ENCODE measurements at regions not wholly inside any gene's neighbourhood (a gene's known extent, or its start where the extent isn't known, plus 50 kb on each side); places are given as distances from the start of the nearest gene placed in this dataset.

GRCh38 chr5:74037321-74037720 is 411.3 kb downstream of the ARHGEF28 start:
- H3K4me3 Mint-ChIP-seq = no peak overlapping the region
- no peaks in the 10 kb centered on the region for H3K27me3 Mint-ChIP-seq
- no peak overlapping the region for H3K27ac Mint-ChIP-seq
- H3K36me3 Mint-ChIP-seq = no peaks in the 10 kb centered on the region
- H3K9me3 Mint-ChIP-seq = no peaks in the 10 kb centered on the region
- TF ChIP-seq CTCF (conservative IDR thresholded peaks at IDR 0.05) = no peak
- no peak for DNase-seq (ENCODE audit: extremely low spot score, unreplicated experiment)
- peaks cover 41% of the 10 kb centered on the region for H3K4me1 Mint-ChIP-seq (ENCODE audit: unreplicated experiment)

- DNase-seq (ENCODE audit: extremely low spot score, unreplicated experiment) = no peak
- peak; percentile 64 for TF ChIP-seq CTCF (conservative IDR thresholded peaks at IDR 0.05)
- no peaks in the 10 kb centered on the region for H3K27me3 Mint-ChIP-seq
- peaks cover 38% of the 10 kb centered on the region for H3K4me1 Mint-ChIP-seq (ENCODE audit: unreplicated experiment)
- H3K9me3 Mint-ChIP-seq = peaks cover under 1% of the 10 kb centered on the region
- H3K36me3 Mint-ChIP-seq = no peaks in the 10 kb centered on the region
- H3K4me3 Mint-ChIP-seq = peak overlapping the region; percentile 27
- peak overlapping the region; percentile 77 for H3K27ac Mint-ChIP-seq
Observed at GRCh38 chr5:74035521-74035937, 409.5 kb downstream of the ARHGEF28 start.

DNA sequence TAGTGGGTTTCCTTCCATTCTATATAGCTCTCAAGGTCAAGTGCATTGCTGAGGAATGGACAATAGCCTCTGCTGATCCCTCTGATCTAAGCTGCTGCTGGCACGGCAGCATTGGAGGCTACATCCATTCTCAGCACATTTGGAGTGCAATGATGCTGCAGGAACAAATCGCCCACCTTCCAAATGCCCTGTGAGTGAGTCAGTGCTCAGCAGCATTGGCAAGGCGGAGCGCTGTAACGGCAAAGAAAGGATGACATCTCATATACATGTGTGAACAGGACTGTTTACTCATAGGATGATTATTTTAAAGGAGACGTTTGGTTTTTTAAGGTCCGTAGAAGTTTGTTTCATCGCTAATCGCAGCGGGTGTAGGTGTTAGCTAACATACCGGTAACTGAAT is 408.7 kb downstream of the ARHGEF28 start:
- Mint-ChIP-seq H3K36me3 (no peaks in the 10 kb centered on the region), H3K4me3 (no peak overlapping the region), H3K27ac (no peak overlapping the region), H3K27me3 (no peaks in the 10 kb centered on the region), H3K9me3 (peaks cover 8% of the 10 kb centered on the region), H3K4me1 (ENCODE audit: unreplicated experiment) (peaks cover 30% of the 10 kb centered on the region)
- no peak for TF ChIP-seq CTCF (conservative IDR thresholded peaks at IDR 0.05)
- DNase-seq (ENCODE audit: extremely low spot score, unreplicated experiment) = no peak

GRCh38 chr5:74032617-74033016 is 406.6 kb downstream of the ARHGEF28 start:
- Mint-ChIP-seq H3K27ac (no peak overlapping the region), H3K27me3 (no peaks in the 10 kb centered on the region), H3K36me3 (no peaks in the 10 kb centered on the region), H3K4me1 (ENCODE audit: unreplicated experiment) (peaks cover 26% of the 10 kb centered on the region), H3K9me3 (peaks cover 8% of the 10 kb centered on the region), H3K4me3 (no peak overlapping the region)
- DNase-seq (ENCODE audit: extremely low spot score, unreplicated experiment) = no peak
- no peak for TF ChIP-seq CTCF (conservative IDR thresholded peaks at IDR 0.05)

DNA sequence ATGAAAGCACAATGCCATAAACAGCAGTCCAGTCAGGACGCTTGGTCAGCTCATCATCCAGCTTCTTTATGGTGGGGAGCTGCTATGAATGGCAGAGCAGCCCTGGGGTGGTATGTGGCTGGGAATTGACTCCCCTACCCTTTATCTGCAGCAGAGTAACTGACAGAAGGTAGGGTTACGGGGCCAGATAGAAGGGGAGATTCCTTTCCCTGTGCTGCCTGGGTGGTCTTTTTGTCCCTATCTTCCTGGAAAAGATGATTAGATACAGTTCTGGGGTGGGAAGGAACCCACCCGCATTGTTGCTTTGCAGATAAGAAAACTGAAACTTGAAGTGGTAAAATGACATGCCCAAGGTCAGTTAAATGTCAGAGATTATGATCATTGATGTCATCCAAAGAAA is 405.5 kb downstream of the ARHGEF28 start:
- H3K27ac Mint-ChIP-seq = no peak overlapping the region
- H3K27me3 Mint-ChIP-seq = no peaks in the 10 kb centered on the region
- peaks cover 26% of the 10 kb centered on the region for H3K4me1 Mint-ChIP-seq (ENCODE audit: unreplicated experiment)
- no peak for TF ChIP-seq CTCF (conservative IDR thresholded peaks at IDR 0.05)
- H3K4me3 Mint-ChIP-seq = no peak overlapping the region
- DNase-seq (ENCODE audit: extremely low spot score, unreplicated experiment) = no peak
- peaks cover 8% of the 10 kb centered on the region for H3K9me3 Mint-ChIP-seq
- H3K36me3 Mint-ChIP-seq = no peaks in the 10 kb centered on the region

DNA sequence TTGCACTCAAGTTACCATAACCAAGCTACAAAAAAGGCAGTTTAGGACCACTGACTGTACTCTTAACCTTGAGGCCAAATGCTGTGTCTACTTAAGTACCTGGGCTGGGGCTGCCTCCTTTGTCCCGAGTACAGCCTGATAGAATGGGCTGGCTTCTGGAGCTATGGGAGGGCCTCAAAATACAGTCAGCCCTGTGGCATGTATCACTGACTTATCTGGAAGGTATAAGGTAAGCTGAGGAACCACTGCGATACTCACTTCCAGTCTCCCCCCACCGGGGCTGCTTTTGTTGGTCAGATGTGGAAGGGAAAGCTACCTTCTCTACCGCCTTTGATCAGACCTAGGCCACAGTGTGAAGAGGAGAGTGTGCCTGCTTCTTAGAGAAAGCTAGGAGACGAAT is 404.8 kb downstream of the ARHGEF28 start:
- peaks cover 8% of the 10 kb centered on the region for H3K9me3 Mint-ChIP-seq
- H3K27ac Mint-ChIP-seq = no peak overlapping the region
- no peaks in the 10 kb centered on the region for H3K36me3 Mint-ChIP-seq
- H3K4me1 Mint-ChIP-seq (ENCODE audit: unreplicated experiment) = peaks cover 22% of the 10 kb centered on the region
- DNase-seq (ENCODE audit: extremely low spot score, unreplicated experiment) = no peak
- no peak overlapping the region for H3K4me3 Mint-ChIP-seq
- no peaks in the 10 kb centered on the region for H3K27me3 Mint-ChIP-seq
- no peak for TF ChIP-seq CTCF (conservative IDR thresholded peaks at IDR 0.05)

All from type B pancreatic cell (in vitro differentiated cells).